GM10266 (cell line): ENCODE measurements at regions not wholly inside any gene's neighbourhood (a gene's known extent, or its start where the extent isn't known, plus 50 kb on each side); places are given as distances from the start of the nearest gene placed in this dataset.

Experiments used
- DNase-seq: peaks from one replicate; pipeline ENCODE4 v3.0.0; 2012; ENCODE audit errors: extremely low spot score
- CTCF ChIP-seq: IDR thresholded peaks from 2 replicates; pipeline ENCODE4 v1.5.1; 2012; ENCODE audit warnings: mild to moderate bottlenecking, low read depth; ENCODE audit not compliant: control insufficient read depth, insufficient read depth; ENCODE audit errors: missing control alignments

GRCh38 chr11:12618743-12619540 is 55.3 kb upstream of the TEAD1 start:
- no peak for DNase-seq
- no peak for TF ChIP-seq CTCF

- no peak for TF ChIP-seq CTCF
- no peak for DNase-seq
Measured at GRCh38 chr11:12623869-12624268, 50.4 kb upstream of the TEAD1 start.
